Mononuclear cell (primary cell): ENCODE measurements at regions not wholly inside any gene's neighbourhood (a gene's known extent, or its start where the extent isn't known, plus 50 kb on each side); places are given as distances from the start of the nearest gene placed in this dataset.
"Not testable (repeated sequence)": the region's sequence is repeated elsewhere in the genome, so short reads cannot be mapped to it uniquely, and the experiment has no call there.

Experiments used
- H3K27me3 ChIP-seq: 2 replicates; pipeline ENCODE4 v1.6.0; 2011; ENCODE audit warnings: low read length, control low read depth; ENCODE audit not compliant: insufficient read depth
- H3K4me1 ChIP-seq: 2 replicates; pipeline ENCODE4 v1.5.1; 2011; ENCODE audit warnings: mild to moderate bottlenecking, low read length, control low read depth; ENCODE audit not compliant: insufficient read depth
- H3K4me3 ChIP-seq: 2 replicates; pipeline ENCODE4 v1.5.1; 2011; ENCODE audit warnings: mild to moderate bottlenecking, low read length, moderate library complexity
- H3K9me3 ChIP-seq: 2 replicates; pipeline ENCODE4 v1.5.1; 2011; ENCODE audit warnings: low read depth, mild to moderate bottlenecking, control low read depth, low read length

DNA sequence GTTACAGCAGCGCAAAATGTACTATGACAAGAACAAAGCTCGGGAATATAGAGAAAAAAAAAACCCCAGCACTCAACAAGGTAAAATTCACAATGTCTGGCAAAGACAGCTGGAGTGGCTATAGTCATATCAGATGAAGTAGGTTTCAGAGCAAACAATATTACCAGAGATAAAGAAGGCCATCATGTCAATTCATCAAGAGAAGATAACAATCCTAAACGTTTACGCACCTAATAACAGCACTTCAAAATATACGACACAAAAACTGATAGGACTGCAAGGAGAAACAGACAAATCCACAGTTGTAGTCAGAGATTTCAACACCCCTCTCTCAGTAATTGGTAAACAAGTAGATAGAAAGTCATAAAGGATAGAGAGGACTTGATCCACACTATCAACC is 455.2 kb downstream of the PTPRU start:
- H3K9me3 ChIP-seq = no peaks in the 10 kb centered on the region
- no peak overlapping the region for H3K4me3 ChIP-seq
- H3K4me1 ChIP-seq = no peaks in the 10 kb centered on the region
- H3K27me3 ChIP-seq = no peaks in the 10 kb centered on the region

DNA sequence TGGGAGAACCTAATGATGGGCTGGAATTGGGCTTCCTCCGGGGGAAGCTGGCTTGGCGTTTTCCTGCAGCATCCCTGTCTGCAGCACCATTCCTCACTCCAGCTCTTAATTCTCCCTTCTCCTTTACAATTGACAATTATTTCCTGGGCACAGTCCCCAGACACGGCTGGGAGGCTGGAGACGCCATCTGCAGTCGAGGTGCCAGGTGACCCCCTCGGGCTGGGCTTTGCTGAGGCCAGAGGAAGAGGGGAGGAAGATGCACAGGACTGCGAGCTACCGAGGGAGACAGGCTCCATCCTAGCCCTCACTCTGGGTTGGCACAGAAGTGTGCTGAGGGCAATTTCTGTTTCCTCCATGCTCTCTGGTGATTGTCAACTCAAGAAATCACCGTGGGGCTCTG is 453.8 kb downstream of the PTPRU start:
- Histone ChIP-seq H3K27me3 (no peaks in the 10 kb centered on the region), H3K4me3 (no peak overlapping the region), H3K4me1 (no peaks in the 10 kb centered on the region)

DNA sequence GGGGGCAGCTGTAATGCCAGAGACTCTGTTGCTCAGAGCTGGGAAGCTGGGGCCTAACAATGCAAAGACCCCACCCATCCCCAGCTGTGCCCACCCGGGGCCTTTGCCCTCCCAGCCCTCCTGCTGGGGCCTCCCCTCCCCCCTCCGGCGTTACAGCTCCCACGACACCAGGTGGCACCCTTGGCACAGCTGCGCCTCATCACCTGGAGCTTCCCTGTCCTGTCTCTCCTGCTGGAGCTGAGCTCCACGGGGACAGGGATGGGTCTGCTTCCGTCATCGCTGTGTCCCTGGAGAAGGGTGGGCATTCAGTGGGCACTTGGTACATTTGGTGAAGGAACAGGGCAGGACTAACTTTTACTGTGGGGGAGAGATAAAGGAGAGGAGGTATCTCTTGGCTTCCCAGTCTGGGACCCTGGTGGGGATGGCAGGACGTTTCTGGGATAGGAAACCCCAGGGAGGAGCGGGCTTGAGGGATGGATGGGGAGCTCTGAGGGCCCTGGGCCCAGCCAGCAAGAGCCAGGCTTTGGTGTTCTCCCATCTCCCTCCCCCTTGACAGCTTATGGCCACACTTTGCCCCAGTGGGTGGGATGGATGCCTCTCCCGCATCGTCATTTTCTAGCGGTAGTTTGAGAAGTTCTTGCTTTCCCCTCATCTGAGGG is 453.2 kb downstream of the PTPRU start:
- Histone ChIP-seq H3K4me1 (no peaks in the 10 kb centered on the region), H3K9me3 (no peaks in the 10 kb centered on the region), H3K27me3 (no peaks in the 10 kb centered on the region), H3K4me3 (no peak overlapping the region)

More for the DNA sequence above, 453.8 kb downstream of the PTPRU start:
- H3K9me3 ChIP-seq = no peaks in the 10 kb centered on the region

DNA sequence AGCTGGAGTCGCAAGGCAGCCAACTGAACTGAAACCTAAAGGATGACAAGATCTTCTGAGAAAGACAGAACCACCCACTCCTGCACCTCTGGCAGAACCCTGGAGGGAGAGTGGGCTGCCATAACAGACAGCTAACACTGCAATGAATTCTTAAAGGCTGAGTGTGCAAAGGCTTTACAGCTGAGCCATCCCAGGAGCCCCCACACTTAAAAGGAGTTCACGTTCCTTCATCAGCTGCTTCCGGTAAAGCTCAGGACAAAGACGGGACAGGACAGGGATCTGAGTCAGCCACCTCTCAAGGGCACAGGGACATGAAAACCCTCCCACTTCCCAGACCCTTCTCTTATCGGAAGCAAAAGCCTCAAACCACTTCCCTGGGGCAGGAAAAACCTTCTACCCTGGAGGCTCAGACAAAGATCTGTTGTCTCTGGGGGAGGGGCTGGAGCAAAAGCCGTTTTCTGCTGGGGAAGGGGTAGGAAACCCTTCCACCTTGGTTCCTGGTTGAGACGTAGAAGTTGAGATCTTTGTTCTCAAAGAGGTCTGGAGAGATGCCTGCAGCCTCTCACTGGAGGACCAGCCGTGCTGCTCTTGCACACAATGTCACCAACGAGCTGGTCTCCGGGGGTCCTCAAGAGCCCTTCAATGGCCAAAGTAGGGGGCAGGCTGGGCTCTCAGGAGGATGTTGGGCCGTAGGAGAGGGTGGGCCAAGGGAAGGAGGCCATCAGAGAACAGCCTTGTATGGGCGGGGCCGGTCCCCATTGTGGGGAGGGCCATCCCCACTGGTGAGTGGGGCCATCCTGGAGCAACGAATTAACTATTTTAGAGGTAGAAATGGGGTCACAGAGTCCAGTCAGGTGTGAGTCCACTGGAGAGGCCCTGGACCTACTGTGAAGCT is 452.4 kb downstream of the PTPRU start:
- Histone ChIP-seq H3K4me1 (no peaks in the 10 kb centered on the region), H3K4me3 (no peak overlapping the region), H3K9me3 (no peaks in the 10 kb centered on the region), H3K27me3 (no peaks in the 10 kb centered on the region)

DNA sequence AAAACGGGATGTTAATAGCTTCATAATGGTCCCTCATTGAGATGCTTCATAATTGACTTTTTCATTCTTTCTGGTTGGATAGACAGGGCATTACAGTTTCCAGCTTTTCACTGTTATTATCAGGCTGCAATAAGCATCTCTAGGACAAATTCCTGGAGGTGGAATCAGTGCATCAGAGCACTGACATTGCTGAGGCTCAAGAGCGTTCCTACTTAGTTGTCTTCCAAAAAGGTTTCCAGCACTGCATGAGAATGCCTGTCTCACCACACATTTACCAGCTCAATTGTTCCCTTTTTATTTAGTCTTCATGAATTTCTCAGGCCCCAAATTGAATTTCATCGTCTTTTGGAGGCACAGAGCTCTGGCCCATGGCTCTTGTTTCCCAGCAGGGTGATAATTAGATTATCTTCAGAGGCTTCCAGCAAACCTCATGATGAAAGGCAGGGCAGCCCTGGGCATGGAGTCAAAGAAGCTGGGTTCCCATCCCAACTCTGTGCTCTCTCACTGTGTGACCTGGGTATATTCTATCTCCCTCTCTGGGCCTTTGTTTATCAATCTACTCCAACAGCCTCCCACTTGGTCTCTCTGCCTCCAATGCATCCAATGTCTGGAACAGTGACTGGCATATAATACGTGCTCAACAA is 451.4 kb downstream of the PTPRU start:
- Histone ChIP-seq H3K4me1 (no peaks in the 10 kb centered on the region), H3K9me3 (no peaks in the 10 kb centered on the region), H3K4me3 (no peak overlapping the region), H3K27me3 (no peaks in the 10 kb centered on the region)

DNA sequence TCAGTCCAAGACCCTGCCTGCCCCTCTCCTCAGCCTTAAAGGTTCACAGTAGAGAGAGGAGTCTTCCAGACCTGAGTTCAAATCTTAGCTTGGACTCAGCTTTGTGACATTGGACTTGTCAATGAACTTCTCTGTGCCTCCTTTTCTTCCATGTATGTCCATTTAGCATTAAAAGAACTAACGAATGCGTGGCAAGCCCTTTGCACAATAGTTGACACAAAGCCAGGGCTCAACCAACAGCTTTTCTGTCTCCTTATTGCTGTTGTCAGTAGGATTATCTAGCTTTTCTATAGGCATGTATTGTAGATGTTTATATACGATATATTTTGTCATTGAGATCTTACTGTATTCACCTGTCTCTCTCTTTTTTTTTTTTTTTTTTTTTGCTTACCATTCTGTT is 450.8 kb downstream of the PTPRU start:
- Histone ChIP-seq H3K27me3 (no peaks in the 10 kb centered on the region), H3K9me3 (no peaks in the 10 kb centered on the region), H3K4me3 (no peak overlapping the region), H3K4me1 (no peaks in the 10 kb centered on the region)

DNA sequence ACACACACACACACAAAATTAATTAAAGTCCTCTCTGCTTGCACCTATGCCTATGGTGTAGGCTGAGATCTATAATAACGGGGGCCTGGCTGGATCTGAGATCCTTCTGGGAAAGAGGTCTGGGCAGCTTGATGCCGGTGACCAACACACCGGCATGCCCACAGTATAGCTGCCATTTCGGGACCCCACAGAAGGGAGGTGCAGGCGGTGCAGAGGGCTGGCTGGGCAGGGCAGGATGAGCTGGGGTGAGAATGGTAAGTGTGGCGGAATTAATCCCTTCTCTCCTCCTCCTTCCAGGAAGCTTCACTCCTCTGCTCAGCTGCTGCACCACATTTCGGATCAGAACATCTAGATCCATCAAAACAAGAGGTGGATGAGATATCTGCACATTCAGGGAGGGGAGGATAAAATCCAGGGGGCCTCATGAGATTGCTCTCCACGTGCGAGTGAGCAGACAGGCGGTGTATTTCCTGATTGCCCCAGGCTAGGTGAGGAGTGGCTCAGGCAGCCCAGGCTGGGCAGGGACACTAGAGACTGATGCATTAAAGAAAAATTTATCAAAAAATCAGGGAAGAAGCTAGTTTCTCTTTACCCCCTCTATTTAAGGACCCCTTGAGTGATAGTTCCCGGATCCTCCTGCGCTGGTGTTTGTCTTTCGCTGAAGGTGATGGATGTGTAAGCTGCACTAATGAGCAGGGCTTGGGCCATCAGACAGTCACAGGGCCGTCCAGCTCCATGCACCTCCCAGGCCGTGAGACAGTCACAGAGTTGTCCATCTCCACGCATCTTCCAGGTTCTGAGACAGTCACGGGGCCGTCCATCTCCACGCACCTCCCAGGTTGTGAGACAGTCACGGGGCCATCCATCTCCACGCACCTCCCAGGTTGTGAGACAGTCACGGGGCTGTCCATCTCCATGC is 449.9 kb downstream of the PTPRU start:
- Histone ChIP-seq H3K4me1 (no peaks in the 10 kb centered on the region), H3K9me3 (no peaks in the 10 kb centered on the region), H3K4me3 (no peak overlapping the region), H3K27me3 (no peaks in the 10 kb centered on the region)

DNA sequence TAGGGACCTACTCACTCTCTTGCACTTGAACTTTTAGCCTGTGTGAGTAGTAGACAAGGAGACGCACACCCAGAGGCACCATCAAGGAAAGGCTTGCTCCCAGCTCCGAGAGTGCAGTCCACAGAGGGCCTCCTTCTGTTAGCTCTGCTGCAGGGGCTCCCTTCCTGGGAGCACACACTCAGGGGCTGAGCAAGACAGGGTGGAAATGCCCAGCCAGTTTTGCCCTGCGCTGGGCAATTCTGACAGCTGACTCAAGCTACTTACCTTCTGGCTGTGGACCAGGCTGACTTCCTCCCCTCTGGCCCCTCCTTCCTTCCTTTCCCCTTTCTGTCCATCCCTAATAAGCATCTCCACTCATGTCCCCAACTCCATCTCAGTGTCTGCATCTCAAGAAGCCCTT is 449.1 kb downstream of the PTPRU start:
- H3K27me3 ChIP-seq = no peaks in the 10 kb centered on the region
- H3K4me1 ChIP-seq = no peaks in the 10 kb centered on the region
- no peak overlapping the region for H3K4me3 ChIP-seq
- no peaks in the 10 kb centered on the region for H3K9me3 ChIP-seq

DNA sequence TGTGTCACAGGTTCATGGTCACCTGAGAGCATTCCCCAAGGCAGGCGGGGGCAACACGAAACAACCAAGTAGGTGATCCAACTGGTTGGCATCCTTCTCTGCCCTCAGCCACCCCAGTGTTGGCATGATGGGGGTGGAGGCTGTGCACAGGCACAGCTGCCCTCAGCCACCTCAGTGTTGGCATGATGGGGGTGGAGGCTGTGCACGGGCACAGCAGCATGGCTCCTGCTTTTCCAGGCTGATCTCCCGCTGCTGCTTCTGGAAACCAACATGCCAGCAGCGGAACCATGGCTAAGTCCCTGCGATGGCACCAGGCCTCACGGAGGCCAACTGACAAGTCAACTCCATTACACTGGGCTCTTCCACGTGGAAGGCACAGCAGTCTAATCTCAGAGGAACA is 447.8 kb downstream of the PTPRU start:
- H3K4me1 ChIP-seq = no peaks in the 10 kb centered on the region
- no peaks in the 10 kb centered on the region for H3K27me3 ChIP-seq
- H3K9me3 ChIP-seq = no peaks in the 10 kb centered on the region
- H3K4me3 ChIP-seq = no peak overlapping the region

DNA sequence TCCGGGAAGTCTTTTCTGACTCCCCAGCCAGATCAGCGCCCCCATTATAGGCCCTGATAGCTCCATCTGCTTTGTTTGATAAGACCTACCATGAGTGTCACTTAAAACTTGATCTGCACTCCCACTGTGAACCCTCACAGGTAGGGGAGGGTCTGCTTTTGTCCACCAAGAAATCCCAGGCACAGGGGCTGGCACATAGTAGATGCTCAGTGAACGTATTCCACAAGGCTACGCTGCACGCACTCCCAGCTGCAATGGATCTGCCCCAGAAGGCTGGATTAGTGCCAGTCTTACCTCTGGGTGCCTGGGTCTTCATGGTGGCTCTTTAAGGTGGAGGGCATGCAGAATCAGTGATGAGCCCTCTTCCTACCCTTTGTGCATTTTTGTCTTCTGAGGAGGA is 447.1 kb downstream of the PTPRU start:
- Histone ChIP-seq H3K4me1 (no peaks in the 10 kb centered on the region), H3K9me3 (no peaks in the 10 kb centered on the region), H3K4me3 (no peak overlapping the region), H3K27me3 (no peaks in the 10 kb centered on the region)

DNA sequence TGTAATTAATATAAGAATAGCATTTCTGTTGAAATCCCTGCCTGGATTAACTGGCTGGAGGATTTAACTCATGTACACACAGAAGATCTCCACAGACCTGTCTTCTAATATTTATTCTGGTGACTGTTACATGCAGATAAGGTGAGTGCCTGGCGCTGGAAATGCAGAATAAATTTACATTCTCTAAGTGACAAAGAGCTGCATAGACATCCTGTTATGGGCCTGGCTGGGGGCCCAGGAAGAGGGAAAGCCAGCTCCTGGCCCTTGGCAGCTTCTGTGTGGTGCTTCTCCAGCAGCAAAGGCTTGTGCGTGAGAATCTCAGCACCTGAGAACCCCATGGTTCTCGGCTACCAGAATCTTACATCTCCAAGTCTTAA is 446.6 kb downstream of the PTPRU start:
- Histone ChIP-seq H3K4me1 (no peaks in the 10 kb centered on the region), H3K27me3 (no peaks in the 10 kb centered on the region), H3K4me3 (no peak overlapping the region), H3K9me3 (no peaks in the 10 kb centered on the region)

DNA sequence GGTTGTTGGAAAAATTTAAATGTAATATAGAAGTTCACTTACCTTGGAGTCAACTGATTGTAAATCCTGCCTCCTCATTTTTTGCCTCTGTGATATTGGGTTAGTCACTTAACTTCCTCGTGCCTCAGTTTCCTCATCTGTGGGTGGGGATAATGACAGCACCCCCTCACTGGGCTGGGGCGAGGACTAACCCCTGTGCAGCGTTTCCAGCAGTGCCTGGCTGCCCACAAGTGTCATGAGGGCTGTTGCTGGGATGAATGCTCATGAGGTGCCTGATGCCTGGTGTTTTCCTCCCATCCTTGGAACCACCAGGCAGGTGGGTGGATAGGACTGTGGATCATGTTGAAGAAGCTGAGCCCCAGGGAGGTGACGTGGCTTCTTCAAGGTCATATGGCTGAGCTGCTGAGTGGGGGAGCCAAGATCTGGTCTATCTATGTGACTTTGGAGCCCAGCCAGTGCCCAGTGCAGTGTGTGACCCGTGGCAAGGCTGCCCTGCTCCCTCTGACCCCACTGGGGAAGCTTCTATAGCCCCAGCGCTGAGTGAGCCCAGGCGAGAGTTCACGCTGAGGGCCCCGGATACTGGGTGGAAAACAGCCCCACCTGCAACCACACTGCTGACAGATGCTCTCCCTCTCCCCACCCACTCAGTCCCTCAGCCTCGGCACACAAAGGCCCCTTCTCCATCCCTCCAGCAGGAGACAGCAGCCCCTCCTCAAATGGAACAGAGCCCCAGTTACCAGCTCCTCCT is 446.0 kb downstream of the PTPRU start:
- no peaks in the 10 kb centered on the region for H3K27me3 ChIP-seq
- no peaks in the 10 kb centered on the region for H3K9me3 ChIP-seq
- H3K4me3 ChIP-seq = no peak overlapping the region
- H3K4me1 ChIP-seq = no peaks in the 10 kb centered on the region

DNA sequence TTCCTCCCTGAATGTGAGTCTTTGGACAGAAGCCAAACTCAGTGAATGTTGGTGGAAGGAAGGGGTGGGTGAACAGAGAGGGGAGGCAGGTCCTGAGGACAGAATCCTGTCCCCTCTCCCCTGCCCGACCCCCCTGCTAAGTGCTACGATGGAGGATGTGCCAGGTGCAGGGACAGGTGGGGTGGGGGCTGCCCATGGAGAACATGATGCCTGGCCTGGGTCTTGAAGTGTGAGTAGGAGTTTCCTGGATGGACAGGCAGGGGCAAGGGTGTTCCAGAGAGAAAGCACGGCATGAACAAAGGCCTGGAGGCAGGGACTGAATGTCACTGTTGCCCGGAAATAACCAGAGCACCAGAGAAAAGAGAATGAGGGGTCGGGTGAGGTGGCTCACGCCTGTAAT is 445.1 kb downstream of the PTPRU start:
- not testable (repeated sequence) for H3K9me3 ChIP-seq, H3K4me1 ChIP-seq, H3K4me3 ChIP-seq, H3K27me3 ChIP-seq

DNA sequence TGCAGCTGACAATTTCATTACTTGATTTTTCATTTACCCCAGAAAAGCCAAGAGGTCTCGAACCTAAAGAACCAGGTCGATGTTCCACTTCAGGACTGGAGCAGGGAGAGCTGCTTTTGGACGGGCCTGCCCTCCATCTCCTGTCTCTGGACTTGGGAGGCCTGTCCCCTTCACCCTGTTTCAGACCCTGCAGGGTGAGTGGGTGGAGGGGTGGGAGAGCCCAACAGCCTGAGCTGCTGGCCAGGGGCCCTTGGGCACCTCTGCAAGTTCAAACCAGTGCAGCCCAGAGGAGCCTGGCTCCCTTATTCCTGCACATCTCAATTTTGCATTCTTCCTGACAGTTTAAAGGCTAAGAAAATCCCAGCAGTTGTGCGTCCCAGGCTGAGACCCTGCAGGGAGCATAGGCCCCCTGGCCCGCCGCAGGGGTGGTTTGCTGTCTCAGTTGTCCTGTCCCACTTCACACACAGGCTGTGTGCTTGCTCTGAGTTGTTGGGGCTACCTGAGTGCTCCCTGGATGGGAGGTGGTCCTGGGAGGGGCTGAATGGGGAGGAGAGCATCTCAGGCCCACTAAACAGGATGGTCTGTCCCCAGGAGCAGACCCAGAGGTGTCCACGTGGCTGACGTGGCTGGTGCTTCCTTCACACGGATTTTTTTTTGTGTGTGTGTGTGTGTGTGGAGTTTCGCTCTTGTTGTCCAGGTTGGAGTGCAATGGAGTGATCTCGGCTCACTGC is 443.7 kb downstream of the PTPRU start:
- H3K4me3 ChIP-seq = no peak overlapping the region
- no peaks in the 10 kb centered on the region for H3K4me1 ChIP-seq
- H3K9me3 ChIP-seq = no peaks in the 10 kb centered on the region
- H3K27me3 ChIP-seq = no peaks in the 10 kb centered on the region
